OCI-LY3 (cell line): ENCODE measurements at regions not wholly inside any gene's neighbourhood (a gene's known extent, or its start where the extent isn't known, plus 50 kb on each side); places are given as distances from the start of the nearest gene placed in this dataset.

Experiments
- H2AFZ ChIP-seq: fragments of 200-600, 300-600 bp; shearing (Covaris generic); 2 replicates; pipeline ENCODE4 v1.6.0; 2014; ENCODE audit warnings: antibody characterized with exemption, low read depth, low read length
- H3K27ac ChIP-seq: fragments of 200-600, 300-600 bp; sonication (generic); 2 replicates; pipeline ENCODE4 v1.5.1; 2014; ENCODE audit warnings: mild to moderate bottlenecking, low read length, moderate library complexity, mixed read lengths
- H3K27me3 ChIP-seq: fragments of 200-600, 300-600 bp; sonication (generic); 2 replicates; pipeline ENCODE4 v1.6.1; 2014; ENCODE audit warnings: low read depth, low read length, mixed read lengths
- H3K36me3 ChIP-seq: fragments of 200-600, 300-600 bp; sonication (generic); replicated peaks from 2 replicates; pipeline ENCODE3; 2014; ENCODE audit warnings: low read depth, low read length, mixed read lengths
- H3K4me1 ChIP-seq: fragments of 300-600, 200-600 bp; sonication (generic); 2 replicates; pipeline ENCODE4 v1.6.1; 2014; ENCODE audit warnings: low read length, mixed read lengths
- H3K4me2 ChIP-seq: fragments of 200-600, 300-600 bp; sonication (generic); 2 replicates; pipeline ENCODE4 v1.6.1; 2014; ENCODE audit warnings: low read length, mixed read lengths
- H3K4me3 ChIP-seq: fragments of 300-600, 200-600 bp; sonication (generic); 2 replicates; pipeline ENCODE4 v1.5.1; 2014; ENCODE audit warnings: antibody characterized with exemption, mild to moderate bottlenecking, low read length, moderate library complexity
- H3K79me2 ChIP-seq: fragments of 300-600, 200-600 bp; shearing (Covaris generic); 2 replicates; pipeline ENCODE4 v1.6.1; 2014; ENCODE audit warnings: mild to moderate bottlenecking, low read length, mixed read lengths
- H3K9ac ChIP-seq: fragments of 300-600, 200-600 bp; shearing (Covaris generic); 2 replicates; pipeline ENCODE4 v1.6.0; 2014; ENCODE audit warnings: mild to moderate bottlenecking, low read length, moderate library complexity
- H3K9me3 ChIP-seq: fragments of 200-600, 300-600 bp; shearing (Covaris generic); 2 replicates; pipeline ENCODE4 v1.6.1; 2014; ENCODE audit warnings: low read length, mixed read lengths; ENCODE audit not compliant: insufficient read depth
- H4K20me1 ChIP-seq: fragments of 200-600, 300-600 bp; sonication (generic); 2 replicates; pipeline ENCODE4 v1.6.1; 2016; ENCODE audit warnings: low read length, mixed read lengths; ENCODE audit not compliant: insufficient read depth
- EZH2phosphoT487 ChIP-seq: fragments of 200-600 bp; shearing (Covaris generic); IDR thresholded peaks from 2 replicates; pipeline ENCODE4 v1.6.1; 2018; ENCODE audit warnings: antibody characterized with exemption, mixed run types, low read depth
- TF ChIP-seq, protein P1 (sequence below): fragments of 200-600, 300-600 bp; sonication (generic); IDR thresholded peaks from 2 replicates; pipeline ENCODE4 v1.5.1; 2014; ENCODE audit warnings: antibody characterized with exemption, low read length, low read depth

DNA sequence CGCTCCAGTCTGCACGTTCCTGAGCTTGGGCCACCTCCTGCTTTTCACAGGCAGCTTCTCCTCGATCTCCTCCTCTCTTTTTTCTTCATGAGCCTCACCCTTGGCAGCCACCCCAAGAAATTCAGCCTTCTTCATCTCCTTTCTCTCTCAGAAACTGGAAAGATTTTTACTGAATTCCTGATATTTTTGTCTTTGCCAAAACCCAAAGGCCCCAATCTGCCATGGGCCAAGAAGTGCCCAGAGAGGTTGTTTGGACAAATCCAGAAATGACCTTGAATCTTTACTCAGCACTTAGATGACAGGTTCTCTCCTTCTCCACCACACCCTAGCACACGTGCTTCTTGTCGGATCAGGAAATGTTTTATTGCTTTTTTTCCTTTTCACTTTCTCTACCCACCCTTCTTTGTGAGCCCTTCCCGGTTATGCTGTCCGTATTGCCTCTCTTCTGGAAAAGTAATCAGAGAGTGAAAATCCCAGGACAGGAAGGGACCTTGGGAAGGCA is 134.5 kb upstream of the TNP1 start:
- H3K79me2 ChIP-seq: no peaks in the 10 kb centered on the region
- H3K4me2 ChIP-seq: no peak overlapping the region
- H3K36me3 ChIP-seq: no peaks in the 10 kb centered on the region
- no peak overlapping the region for H2AFZ ChIP-seq
- no peaks in the 10 kb centered on the region for H3K4me1 ChIP-seq
- no peaks in the 10 kb centered on the region for H3K9me3 ChIP-seq
- H3K9ac ChIP-seq: no peak overlapping the region
- no peaks in the 10 kb centered on the region for H4K20me1 ChIP-seq
- no peak overlapping the region for H3K4me3 ChIP-seq
- 0 out of 2 replicates have a peak, but pooled peaks cover 3% of the 10 kb centered on the region for H3K27me3 ChIP-seq
- TF ChIP-seq, protein P1, sequence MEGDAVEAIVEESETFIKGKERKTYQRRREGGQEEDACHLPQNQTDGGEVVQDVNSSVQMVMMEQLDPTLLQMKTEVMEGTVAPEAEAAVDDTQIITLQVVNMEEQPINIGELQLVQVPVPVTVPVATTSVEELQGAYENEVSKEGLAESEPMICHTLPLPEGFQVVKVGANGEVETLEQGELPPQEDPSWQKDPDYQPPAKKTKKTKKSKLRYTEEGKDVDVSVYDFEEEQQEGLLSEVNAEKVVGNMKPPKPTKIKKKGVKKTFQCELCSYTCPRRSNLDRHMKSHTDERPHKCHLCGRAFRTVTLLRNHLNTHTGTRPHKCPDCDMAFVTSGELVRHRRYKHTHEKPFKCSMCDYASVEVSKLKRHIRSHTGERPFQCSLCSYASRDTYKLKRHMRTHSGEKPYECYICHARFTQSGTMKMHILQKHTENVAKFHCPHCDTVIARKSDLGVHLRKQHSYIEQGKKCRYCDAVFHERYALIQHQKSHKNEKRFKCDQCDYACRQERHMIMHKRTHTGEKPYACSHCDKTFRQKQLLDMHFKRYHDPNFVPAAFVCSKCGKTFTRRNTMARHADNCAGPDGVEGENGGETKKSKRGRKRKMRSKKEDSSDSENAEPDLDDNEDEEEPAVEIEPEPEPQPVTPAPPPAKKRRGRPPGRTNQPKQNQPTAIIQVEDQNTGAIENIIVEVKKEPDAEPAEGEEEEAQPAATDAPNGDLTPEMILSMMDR: no peak
- no peak for TF ChIP-seq EZH2phosphoT487
- no peak overlapping the region for H3K27ac ChIP-seq

DNA sequence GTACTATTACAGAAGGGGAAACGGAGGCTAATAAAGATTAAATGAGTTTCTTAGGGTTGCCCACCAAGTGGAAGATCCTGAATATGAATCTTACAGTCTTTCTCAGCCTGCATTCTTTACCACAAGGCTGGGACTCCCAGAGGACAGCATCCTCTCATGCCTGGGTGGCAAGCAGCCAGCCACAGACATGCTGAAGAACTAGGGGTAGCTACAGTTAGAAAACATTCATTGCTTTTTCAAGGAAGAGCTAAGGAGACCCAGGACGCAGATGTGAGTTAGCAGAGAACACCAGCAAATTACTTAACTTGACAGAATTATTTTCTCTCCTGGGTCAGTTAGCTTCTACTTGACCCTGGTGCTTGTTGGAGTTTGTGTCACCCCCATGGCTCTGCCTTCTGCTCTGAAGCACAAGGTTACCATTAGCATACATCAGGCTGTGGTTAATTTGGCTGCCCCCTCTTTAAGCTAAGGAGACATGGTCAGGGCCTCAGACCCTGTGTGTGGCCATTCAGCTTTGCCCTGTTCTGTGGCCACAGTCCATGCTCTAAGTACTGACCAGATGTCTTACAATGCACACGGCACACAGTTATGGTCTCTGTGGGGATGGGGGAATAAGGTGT is 132.3 kb upstream of the TNP1 start:
- Histone ChIP-seq H3K4me3 (no peak overlapping the region), H3K27me3 (0 out of 2 replicates have a peak, but pooled peaks cover 3% of the 10 kb centered on the region), H3K36me3 (no peaks in the 10 kb centered on the region), H4K20me1 (no peaks in the 10 kb centered on the region), H3K4me1 (no peaks in the 10 kb centered on the region), H3K27ac (no peak overlapping the region), H3K9me3 (no peaks in the 10 kb centered on the region), H2AFZ (no peak overlapping the region), H3K79me2 (no peaks in the 10 kb centered on the region), H3K4me2 (no peak overlapping the region), H3K9ac (no peak overlapping the region)
- TF ChIP-seq EZH2phosphoT487: no peak
- TF ChIP-seq, protein P1: no peak

DNA sequence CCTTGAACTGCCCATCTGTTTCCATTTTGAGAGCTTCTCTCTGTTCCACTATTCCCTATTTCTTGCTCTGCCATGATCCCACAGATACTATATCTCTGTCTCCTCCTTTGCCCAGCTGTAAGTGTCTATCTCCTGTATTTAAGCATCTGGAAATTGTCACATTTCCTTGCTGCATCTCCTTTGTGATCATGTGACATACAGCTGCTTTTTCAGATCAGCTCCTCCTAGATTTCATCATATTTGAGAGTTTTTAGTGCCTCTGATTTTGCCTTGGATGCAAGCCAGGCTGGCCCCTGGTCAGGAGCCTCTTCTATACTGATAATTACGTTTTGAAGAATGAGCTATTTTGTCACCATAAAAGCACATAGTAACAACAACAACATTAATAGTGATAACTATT is 131.7 kb upstream of the TNP1 start:
- no peaks in the 10 kb centered on the region for H4K20me1 ChIP-seq
- no peaks in the 10 kb centered on the region for H3K36me3 ChIP-seq
- no peaks in the 10 kb centered on the region for H3K79me2 ChIP-seq
- 0 out of 2 replicates have a peak, but pooled peaks cover 3% of the 10 kb centered on the region for H3K27me3 ChIP-seq
- H3K27ac ChIP-seq: no peak overlapping the region
- no peaks in the 10 kb centered on the region for H3K9me3 ChIP-seq
- H3K9ac ChIP-seq: no peak overlapping the region
- H3K4me3 ChIP-seq: no peak overlapping the region
- no peak for TF ChIP-seq EZH2phosphoT487
- TF ChIP-seq, protein P1: no peak
- H3K4me2 ChIP-seq: no peak overlapping the region
- no peaks in the 10 kb centered on the region for H3K4me1 ChIP-seq
- H2AFZ ChIP-seq: no peak overlapping the region

DNA sequence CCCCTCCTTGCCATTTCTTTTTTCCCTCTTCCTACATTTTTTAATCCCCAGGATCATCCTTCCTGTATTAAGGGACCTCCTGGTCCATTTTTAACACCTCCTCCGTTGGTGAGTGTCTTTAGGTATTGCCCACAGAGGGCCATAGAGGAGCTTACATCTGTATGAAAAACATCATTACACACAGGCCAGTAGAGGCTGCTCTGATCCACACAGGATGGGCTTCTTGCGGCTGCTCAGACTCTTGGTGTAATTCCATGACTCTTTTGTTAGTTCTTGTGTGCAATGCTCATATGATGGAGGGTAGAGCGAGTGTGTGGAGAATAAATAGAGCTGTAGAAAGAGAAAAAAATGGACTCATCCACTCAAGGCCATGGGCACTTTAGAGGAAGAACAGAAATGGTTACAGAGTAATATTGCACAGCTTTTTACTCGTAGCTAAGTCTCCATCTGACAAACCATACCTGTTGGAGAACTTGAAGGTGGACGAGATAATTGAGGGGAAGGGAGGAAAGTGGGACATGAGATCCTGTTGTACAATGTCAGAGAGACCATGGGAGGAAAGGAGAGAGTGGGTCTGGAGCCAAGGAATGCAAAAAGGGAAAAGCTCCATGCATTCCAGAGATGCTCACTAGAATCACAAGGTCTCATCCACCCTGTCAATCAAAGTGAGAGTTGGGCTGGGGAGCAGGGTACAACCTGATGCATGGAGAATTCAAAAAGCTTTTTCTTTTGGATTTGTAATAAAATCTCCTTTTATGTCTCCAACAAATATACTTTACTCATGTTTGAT is 129.7 kb upstream of the TNP1 start:
- H3K4me2 ChIP-seq: no peak overlapping the region
- H3K27me3 ChIP-seq: 0 out of 2 replicates have a peak, but pooled peaks cover 3% of the 10 kb centered on the region
- no peaks in the 10 kb centered on the region for H3K36me3 ChIP-seq
- H3K27ac ChIP-seq: no peak overlapping the region
- H3K9ac ChIP-seq: no peak overlapping the region
- no peaks in the 10 kb centered on the region for H3K9me3 ChIP-seq
- H3K79me2 ChIP-seq: no peaks in the 10 kb centered on the region
- H3K4me3 ChIP-seq: no peak overlapping the region
- H2AFZ ChIP-seq: no peak overlapping the region
- TF ChIP-seq, protein P1: no peak
- TF ChIP-seq EZH2phosphoT487: no peak
- no peaks in the 10 kb centered on the region for H3K4me1 ChIP-seq
- H4K20me1 ChIP-seq: no peaks in the 10 kb centered on the region
